OCI-LY3 (cell line): ENCODE measurements at regions not wholly inside any gene's neighbourhood (a gene's known extent, or its start where the extent isn't known, plus 50 kb on each side); places are given as distances from the start of the nearest gene placed in this dataset.

Experiments used
- EZH2phosphoT487 ChIP-seq: fragments of 200-600 bp; shearing (Covaris generic); IDR thresholded peaks from 2 replicates; pipeline ENCODE4 v1.6.1; 2018; ENCODE audit warnings: antibody characterized with exemption, mixed run types, low read depth
- TF ChIP-seq, protein P1 (sequence below): fragments of 200-600, 300-600 bp; sonication (generic); IDR thresholded peaks from 2 replicates; pipeline ENCODE4 v1.5.1; 2014; ENCODE audit warnings: antibody characterized with exemption, low read length, low read depth

GRCh38 chr4:171035909-171036308, 777.3 kb upstream of the GALNTL6 start:
- TF ChIP-seq, protein P1, sequence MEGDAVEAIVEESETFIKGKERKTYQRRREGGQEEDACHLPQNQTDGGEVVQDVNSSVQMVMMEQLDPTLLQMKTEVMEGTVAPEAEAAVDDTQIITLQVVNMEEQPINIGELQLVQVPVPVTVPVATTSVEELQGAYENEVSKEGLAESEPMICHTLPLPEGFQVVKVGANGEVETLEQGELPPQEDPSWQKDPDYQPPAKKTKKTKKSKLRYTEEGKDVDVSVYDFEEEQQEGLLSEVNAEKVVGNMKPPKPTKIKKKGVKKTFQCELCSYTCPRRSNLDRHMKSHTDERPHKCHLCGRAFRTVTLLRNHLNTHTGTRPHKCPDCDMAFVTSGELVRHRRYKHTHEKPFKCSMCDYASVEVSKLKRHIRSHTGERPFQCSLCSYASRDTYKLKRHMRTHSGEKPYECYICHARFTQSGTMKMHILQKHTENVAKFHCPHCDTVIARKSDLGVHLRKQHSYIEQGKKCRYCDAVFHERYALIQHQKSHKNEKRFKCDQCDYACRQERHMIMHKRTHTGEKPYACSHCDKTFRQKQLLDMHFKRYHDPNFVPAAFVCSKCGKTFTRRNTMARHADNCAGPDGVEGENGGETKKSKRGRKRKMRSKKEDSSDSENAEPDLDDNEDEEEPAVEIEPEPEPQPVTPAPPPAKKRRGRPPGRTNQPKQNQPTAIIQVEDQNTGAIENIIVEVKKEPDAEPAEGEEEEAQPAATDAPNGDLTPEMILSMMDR, result no peak
- TF ChIP-seq EZH2phosphoT487, result no peak
